HCT116 (cell line): ENCODE measurements at regions not wholly inside any gene's neighbourhood (a gene's known extent, or its start where the extent isn't known, plus 50 kb on each side); places are given as distances from the start of the nearest gene placed in this dataset.

ENCODE experiments used
- ATAC-seq: fragments of 200-7000 bp; cut with Tn5 transposase; 2 replicates; pipeline ENCODE4 v1.9.1; 2020; ENCODE audit warnings: mild to moderate bottlenecking, moderate library complexity
- BruUV-seq: library from RNA; stranded (reverse); fragments of 400-500 nt; replicated peaks from 2 replicates; lab custom pipeline; 2021; lab: Mats Ljungman, UMichigan
- CTCF ChIA-PET: fragments of 300-600 bp; sonication (Branson Sonifier 250); formaldehyde crosslinking; loops from one replicate; lab custom pipeline; 2021; ENCODE audit warnings: antibody characterized with exemption; lab: Charles Lee
- POLR2A ChIA-PET: fragments of 300-600, 350-600 bp; sonication (Branson Sonifier 250); formaldehyde crosslinking; loops from one replicate; lab custom pipeline; 2021; ENCODE audit warnings: antibody characterized with exemption; lab: Charles Lee
- RAD21 ChIA-PET, 2 experiments: fragments of 300-600 bp; sonication (Branson Sonifier 250); formaldehyde crosslinking; loops; one replicate each; lab custom pipeline; 2023; ENCODE audit warnings: low total read pairs in 2 of 2; ENCODE audit not compliant: uncharacterized antibody in 2 of 2, unreplicated experiment in 2 of 2, low non-redundant PET in 1 of 2; lab: Charles Lee
- DNase-seq: peaks from one replicate; pipeline ENCODE4 v3.0.0-alpha.2; 2010; ENCODE audit warnings: low read depth, low spot score
- H2AFZ ChIP-seq: fragments of 200-600 bp; shearing (Covaris generic), sonication (generic); 2 replicates; pipeline ENCODE4 v1.6.1; 2017; ENCODE audit warnings: low read depth, mixed run types, mixed read lengths, antibody characterized with exemption, low read length; ENCODE audit not compliant: poor library complexity, severe bottlenecking
- H3K27ac ChIP-seq: 2 replicates; pipeline ENCODE4 v1.5.1; 2012; ENCODE audit warnings: low read depth, low read length
- H3K27me3 ChIP-seq: fragments of 200-600 bp; sonication (generic); 2 replicates; pipeline ENCODE4 v1.6.1; 2016; ENCODE audit warnings: mixed run types, low read length, mixed read lengths; ENCODE audit not compliant: insufficient read depth
- H3K36me3 ChIP-seq, 2 experiments: fragments of 200-500 bp in 1 of 2; fragments of 200-600 bp in 1 of 2; sonication (Bioruptor generic) in 1 of 2; sonication (generic) in 1 of 2; 2 replicates each; pipeline versions ENCODE4 v1.5.1 to v1.6.1; 2014 to 2016; ENCODE audit warnings: low read length in 2 of 2, inconsistent platforms in 1 of 2, mixed read lengths in 1 of 2, mixed run types in 1 of 2; ENCODE audit not compliant: insufficient read depth in 2 of 2, control insufficient read depth in 1 of 2
- H3K4me1 ChIP-seq, 2 experiments: fragments of 200-600 bp in 1 of 2; sonication (generic) in 1 of 2; 2 replicates each; pipeline versions ENCODE4 v1.5.1 to v1.6.1; 2012 to 2017; ENCODE audit warnings: low read length in 2 of 2, inconsistent platforms in 1 of 2, mild to moderate bottlenecking in 1 of 2, mixed read lengths in 1 of 2, mixed run types in 1 of 2, moderate library complexity in 1 of 2; ENCODE audit not compliant: insufficient read depth in 2 of 2, control insufficient read depth in 1 of 2
- H3K4me2 ChIP-seq: fragments of 200-600 bp; sonication (generic); 2 replicates; pipeline ENCODE4 v1.6.1; 2017; ENCODE audit warnings: mixed run types, low read length, mixed read lengths
- H3K4me3 ChIP-seq, 2 experiments: fragments of 200-600 bp in 1 of 2; sonication (generic) in 1 of 2; replicated peaks in 1 of 2; 2 replicates each; pipeline ENCODE4 v1.5.1; 2011 to 2016; ENCODE audit warnings: low read length in 2 of 2, control low read depth in 1 of 2, low read depth in 1 of 2, mild to moderate bottlenecking in 1 of 2, mixed read lengths in 1 of 2, mixed run types in 1 of 2
- H3K79me2 ChIP-seq: fragments of 200-600 bp; sonication (generic); 2 replicates; pipeline ENCODE4 v1.6.1; 2017; ENCODE audit warnings: mild to moderate bottlenecking, mixed run types, low read length, moderate library complexity, mixed read lengths; ENCODE audit not compliant: insufficient read depth
- H3K9ac ChIP-seq: fragments of 200-600 bp; sonication (generic); 2 replicates; pipeline ENCODE4 v1.6.1; 2016; ENCODE audit warnings: low read length, mixed read lengths
- H3K9me2 ChIP-seq: fragments of 200-600 bp; sonication (generic), shearing (Covaris generic); 2 replicates; pipeline ENCODE4 v1.6.1; 2017; ENCODE audit warnings: mixed run types, mild to moderate bottlenecking, moderate library complexity; ENCODE audit not compliant: insufficient read depth
- H3K9me3 ChIP-seq, 2 experiments: fragments of 200-500 bp in 1 of 2; fragments of 200-600 bp in 1 of 2; sonication (Bioruptor generic) in 1 of 2; sonication (generic) in 1 of 2; 2 replicates each; pipeline ENCODE4 v1.6.1; 2014 to 2017; ENCODE audit warnings: low read length in 2 of 2, mixed read lengths in 2 of 2, inconsistent platforms in 1 of 2, low read depth in 1 of 2, mild to moderate bottlenecking in 1 of 2, mixed run types in 1 of 2, moderate library complexity in 1 of 2; ENCODE audit not compliant: control insufficient read depth in 1 of 2, insufficient read depth in 1 of 2
- H4K20me1 ChIP-seq: fragments of 200-600 bp; sonication (generic), shearing (Covaris generic); 2 replicates; pipeline ENCODE4 v1.6.1; 2017; ENCODE audit warnings: mixed run types, mild to moderate bottlenecking, moderate library complexity; ENCODE audit not compliant: insufficient read depth
- CEBPB ChIP-seq: IDR thresholded peaks from 2 replicates; pipeline ENCODE4 v1.6.1; 2012; ENCODE audit warnings: low read depth
- CTCF ChIP-seq, 3 experiments: fragments of 200-600 bp in 1 of 3; sonication (generic) in 1 of 3; IDR thresholded peaks in 2 of 3; conservative IDR thresholded peaks in 1 of 3; 2 replicates each; pipeline ENCODE4 v1.5.1; 2012 to 2017; ENCODE audit warnings: low read depth in 2 of 3, low read length in 2 of 3, antibody characterized with exemption in 1 of 3, borderline replicate concordance in 1 of 3, control low read depth in 1 of 3, mild to moderate bottlenecking in 1 of 3, mixed read lengths in 1 of 3, mixed run types in 1 of 3, moderate library complexity in 1 of 3; ENCODE audit not compliant: insufficient read depth in 1 of 3
- ELF1 ChIP-seq: IDR thresholded peaks from 2 replicates; pipeline ENCODE4 v1.6.1; 2012; ENCODE audit warnings: low read depth, borderline replicate concordance
- EZH2phosphoT487 ChIP-seq: fragments of 200-600 bp; IDR thresholded peaks from 2 replicates; pipeline ENCODE4 v1.6.1; 2018; ENCODE audit warnings: antibody characterized with exemption, borderline replicate concordance
- MAX ChIP-seq: IDR thresholded peaks from 2 replicates; pipeline ENCODE4 v1.6.1; 2012
- RAD21 ChIP-seq: IDR thresholded peaks from 2 replicates; pipeline ENCODE4 v1.6.1; 2012; ENCODE audit warnings: low read depth, mild to moderate bottlenecking
- REST ChIP-seq: IDR thresholded peaks from 2 replicates; pipeline ENCODE4 v1.6.1; 2012; ENCODE audit warnings: low read depth
- SIN3A ChIP-seq: IDR thresholded peaks from 2 replicates; pipeline ENCODE4 v1.6.1; 2012; ENCODE audit warnings: low read depth
- YY1 ChIP-seq: IDR thresholded peaks from 2 replicates; pipeline ENCODE4 v1.6.1; 2011; ENCODE audit warnings: low read length, low read depth, moderate library complexity, mild to moderate bottlenecking; ENCODE audit not compliant: insufficient replicate concordance; ENCODE audit errors: extremely low read depth
- ZBTB33 ChIP-seq: IDR thresholded peaks from 2 replicates; pipeline ENCODE4 v1.6.1; 2011; ENCODE audit warnings: mild to moderate bottlenecking, low read length, moderate library complexity; ENCODE audit not compliant: insufficient replicate concordance; ENCODE audit errors: extremely low read depth
- ZNF274 ChIP-seq: fragments of 200-500 bp; sonication (Bioruptor generic); IDR thresholded peaks from 2 replicates; pipeline ENCODE4 v1.6.1; 2014; ENCODE audit warnings: mild to moderate bottlenecking, low read depth, low read length, inconsistent platforms
- intact Hi-C: fragments of 100-400 bp; cut with micrococcal nuclease; formaldehyde crosslinking; loops from 2 replicates; pipeline ENCODE4 v1.10.0; 2022

GRCh38 chr16:22979038-22979437 is 165.1 kb downstream of the HS3ST2 start (continued):
- TF ChIP-seq REST (no peak), EZH2phosphoT487 (no peak), ZNF274 (no peak), MAX (no peak), ELF1 (no peak), YY1 (no peak), CEBPB (no peak)

GRCh38 chr16:22977294-22977697 is 163.3 kb downstream of the HS3ST2 start:
- BruUV-seq: no TSS peak
- ATAC-seq (peak; percentile 80), DNase-seq (peak; percentile 23)
- H4K20me1 ChIP-seq: no peaks in the 10 kb centered on the region
- ChIA-PET CTCF (interaction anchor here (0.8 to 1.3 kb wide), 3 partner anchors 35 to 789 kb away, joined by 3 to 4 read pairs (median 4); no protein-coding TSS in a partner anchor), POLR2A (no interaction called here), RAD21 (interaction anchor here in 1 of 2 experiments (0.6 kb wide), 1 partner anchor 1336 kb away, joined by 3 read pairs; no protein-coding TSS in a partner anchor)
- no peaks in the 10 kb centered on the region for H3K36me3 ChIP-seq
- H3K79me2 ChIP-seq: no peaks in the 10 kb centered on the region
- TF ChIP-seq ELF1 (no peak), YY1 (no peak), SIN3A (no peak), ZBTB33 (no peak), RAD21 (peak; percentile 49; the same call in 1 of the 2 replicates), CTCF (IDR thresholded peaks at IDR 0.05 in 2 of 3, conservative IDR thresholded peaks at IDR 0.05 in 1 of 3; ENCODE audit: borderline replicate concordance in 1 of 3, insufficient read depth in 1 of 3, low read depth in 2 of 3, low read length in 2 of 3) (peak; percentile 33 to 45 (median 37); a peak in 5 of 6 replicates)
- no peak overlapping the region for H3K9ac ChIP-seq
- H3K9me2 ChIP-seq: no peaks in the 10 kb centered on the region
- no peak overlapping the region for H3K4me3 ChIP-seq
- peaks cover 15% of the 10 kb centered on the region for H3K27me3 ChIP-seq
- no peaks in the 10 kb centered on the region for H3K4me1 ChIP-seq
- H2AFZ ChIP-seq: no peak overlapping the region
- H3K4me2 ChIP-seq: no peak overlapping the region
- H3K9me3 ChIP-seq: no peaks in the 10 kb centered on the region
- H3K27ac ChIP-seq: no peak overlapping the region
- intact Hi-C loops: loop anchor here (2.0 kb wide), 1 partner anchor 78 kb away; no protein-coding TSS in a partner anchor
